ENCODE measurements at regions not wholly inside any gene's neighbourhood (a gene's known extent, or its start where the extent isn't known, plus 50 kb on each side); places are given as distances from the start of the nearest gene placed in this dataset.

GRCh38 chr6:132142768-132143167 is 191.6 kb upstream of the CCN2 start:
- POLR2A ChIA-PET (ENCODE audit: partially characterized antibody) = no interaction called here

GRCh38 chr6:132142308-132142707 is 191.1 kb upstream of the CCN2 start:
- Mint-ChIP-seq H3K36me3 (no peaks in the 10 kb centered on the region), H3K27me3 (peaks cover 0 to 2% of the 10 kb centered on the region in 2 donors), H3K27ac (no peak overlapping the region), H3K4me3 (no peak overlapping the region), H3K4me1 (no peaks in the 10 kb centered on the region), H3K9me3 (peaks cover 0 to 2% (median 0%) of the 10 kb centered on the region in 8 donors)
- CTCF ChIA-PET (ENCODE audit: partially characterized antibody) = no interaction called here
- DNase-seq = no peak
- no peak overlapping the region for H3K4me3 ChIP-seq (ENCODE audit: low read length in 2 of 2)
- H3K27ac ChIP-seq (ENCODE audit: low read depth, low read length) = no peak overlapping the region
- no peaks in the 10 kb centered on the region for H3K36me3 ChIP-seq (ENCODE audit: insufficient read depth, low read length)
- intact Hi-C loops (cut with micrococcal nuclease) = no loop called here
- no peaks in the 10 kb centered on the region for H3K27me3 ChIP-seq (ENCODE audit: insufficient read depth, low read length)
- no peaks in the 10 kb centered on the region for H3K9me3 ChIP-seq (ENCODE audit: control insufficient read depth in 1 of 2, low read length in 2 of 2)
- POLR2A ChIA-PET (ENCODE audit: partially characterized antibody) = no interaction called here
- no peaks in the 10 kb centered on the region for H3K4me1 ChIP-seq (ENCODE audit: insufficient read depth, low read length)

More at GRCh38 chr6:132142768-132143167, 191.6 kb upstream of the CCN2 start:
- Histone ChIP-seq H3K9me3 (ENCODE audit: control insufficient read depth in 1 of 2, low read length in 2 of 2) (no peaks in the 10 kb centered on the region), H3K27ac (ENCODE audit: low read depth, low read length) (no peak overlapping the region), H3K4me1 (ENCODE audit: insufficient read depth, low read length) (no peaks in the 10 kb centered on the region), H3K27me3 (ENCODE audit: insufficient read depth, low read length) (no peaks in the 10 kb centered on the region), H3K36me3 (ENCODE audit: insufficient read depth, low read length) (no peaks in the 10 kb centered on the region), H3K4me3 (ENCODE audit: low read length in 2 of 2) (no peak overlapping the region)
- Mint-ChIP-seq H3K4me1 (no peaks in the 10 kb centered on the region), H3K27ac (no peak overlapping the region), H3K4me3 (no peak overlapping the region), H3K9me3 (peaks cover 0 to 2% (median 0%) of the 10 kb centered on the region in 8 donors), H3K36me3 (no peaks in the 10 kb centered on the region), H3K27me3 (peaks cover 0 to 2% of the 10 kb centered on the region in 2 donors)
- intact Hi-C loops (cut with micrococcal nuclease) = no loop called here
- no peak for DNase-seq
- CTCF ChIA-PET (ENCODE audit: partially characterized antibody) = no interaction called here

GRCh38 chr6:132140189-132140588 is 189.0 kb upstream of the CCN2 start:
- peaks cover 0 to 2% (median 0%) of the 10 kb centered on the region in 8 donors for H3K9me3 Mint-ChIP-seq
- Histone ChIP-seq H3K36me3 (ENCODE audit: insufficient read depth, low read length) (no peaks in the 10 kb centered on the region), H3K4me1 (ENCODE audit: insufficient read depth, low read length) (no peaks in the 10 kb centered on the region), H3K4me3 (ENCODE audit: low read length in 2 of 2) (no peak overlapping the region), H3K27ac (ENCODE audit: low read depth, low read length) (no peak overlapping the region), H3K27me3 (ENCODE audit: insufficient read depth, low read length) (no peaks in the 10 kb centered on the region), H3K9me3 (ENCODE audit: control insufficient read depth in 1 of 2, low read length in 2 of 2) (no peaks in the 10 kb centered on the region)
- no peaks in the 10 kb centered on the region for H3K4me1 Mint-ChIP-seq
- peaks cover 0 to 2% of the 10 kb centered on the region in 2 donors for H3K27me3 Mint-ChIP-seq
- no peak overlapping the region for H3K4me3 Mint-ChIP-seq
- no peak for DNase-seq
- ChIA-PET POLR2A (ENCODE audit: partially characterized antibody) (no interaction called here), CTCF (ENCODE audit: partially characterized antibody) (no interaction called here)
- intact Hi-C loops (cut with micrococcal nuclease) = no loop called here
- H3K27ac Mint-ChIP-seq = no peak overlapping the region
- H3K36me3 Mint-ChIP-seq = no peaks in the 10 kb centered on the region

GRCh38 chr6:132139611-132140010 is 188.4 kb upstream of the CCN2 start:
- peaks cover 0 to 2% of the 10 kb centered on the region in 2 donors for H3K27me3 Mint-ChIP-seq
- H3K4me1 ChIP-seq (ENCODE audit: insufficient read depth, low read length) = no peaks in the 10 kb centered on the region
- POLR2A ChIA-PET (ENCODE audit: partially characterized antibody) = no interaction called here
- no peak overlapping the region for H3K4me3 Mint-ChIP-seq
- no peak for DNase-seq
- H3K4me1 Mint-ChIP-seq = no peaks in the 10 kb centered on the region
- no peak overlapping the region for H3K27ac Mint-ChIP-seq
- no peak overlapping the region for H3K27ac ChIP-seq (ENCODE audit: low read depth, low read length)
- no peak overlapping the region for H3K4me3 ChIP-seq (ENCODE audit: low read length in 2 of 2)
- intact Hi-C loops (cut with micrococcal nuclease) = no loop called here
- H3K36me3 Mint-ChIP-seq = no peaks in the 10 kb centered on the region
- H3K9me3 Mint-ChIP-seq = peaks cover 0 to 2% (median 0%) of the 10 kb centered on the region in 8 donors
- CTCF ChIA-PET (ENCODE audit: partially characterized antibody) = no interaction called here
- H3K9me3 ChIP-seq (ENCODE audit: control insufficient read depth in 1 of 2, low read length in 2 of 2) = no peaks in the 10 kb centered on the region
- H3K27me3 ChIP-seq (ENCODE audit: insufficient read depth, low read length) = no peaks in the 10 kb centered on the region
- H3K36me3 ChIP-seq (ENCODE audit: insufficient read depth, low read length) = no peaks in the 10 kb centered on the region

- DNase-seq = no peak
- no peak overlapping the region for H3K27ac Mint-ChIP-seq
- H3K36me3 Mint-ChIP-seq = no peaks in the 10 kb centered on the region
- Histone ChIP-seq H3K9me3 (ENCODE audit: control insufficient read depth in 1 of 2, low read length in 2 of 2) (no peaks in the 10 kb centered on the region), H3K27ac (ENCODE audit: low read depth, low read length) (no peak overlapping the region), H3K4me3 (ENCODE audit: low read length in 2 of 2) (no peak overlapping the region), H3K4me1 (ENCODE audit: insufficient read depth, low read length) (no peaks in the 10 kb centered on the region), H3K27me3 (ENCODE audit: insufficient read depth, low read length) (no peaks in the 10 kb centered on the region), H3K36me3 (ENCODE audit: insufficient read depth, low read length) (no peaks in the 10 kb centered on the region)
- H3K9me3 Mint-ChIP-seq = peaks cover 0 to 2% (median 0%) of the 10 kb centered on the region in 8 donors
- H3K4me1 Mint-ChIP-seq = no peaks in the 10 kb centered on the region
- peaks cover 0 to 2% of the 10 kb centered on the region in 2 donors for H3K27me3 Mint-ChIP-seq
- intact Hi-C loops (cut with micrococcal nuclease) = no loop called here
- POLR2A ChIA-PET (ENCODE audit: partially characterized antibody) = no interaction called here
- CTCF ChIA-PET (ENCODE audit: partially characterized antibody) = no interaction called here
- H3K4me3 Mint-ChIP-seq = no peak overlapping the region
These were observed 185.8 kb upstream of the CCN2 start for GRCh38 chr6:132136981-132137380.

GRCh38 chr6:132135409-132135808 is 184.2 kb upstream of the CCN2 start:
- H3K9me3 ChIP-seq (ENCODE audit: control insufficient read depth in 1 of 2, low read length in 2 of 2) = no peaks in the 10 kb centered on the region
- Mint-ChIP-seq H3K27ac (no peak overlapping the region), H3K4me1 (no peaks in the 10 kb centered on the region), H3K9me3 (peaks cover 0 to 4% (median 0%) of the 10 kb centered on the region in 8 donors), H3K27me3 (peaks cover 0 to 4% of the 10 kb centered on the region in 2 donors), H3K4me3 (no peak overlapping the region), H3K36me3 (no peaks in the 10 kb centered on the region)
- intact Hi-C loops (cut with micrococcal nuclease) = no loop called here
- no peaks in the 10 kb centered on the region for H3K4me1 ChIP-seq (ENCODE audit: insufficient read depth, low read length)
- ChIA-PET POLR2A (ENCODE audit: partially characterized antibody) (no interaction called here), CTCF (ENCODE audit: partially characterized antibody) (no interaction called here)
- no peaks in the 10 kb centered on the region for H3K36me3 ChIP-seq (ENCODE audit: insufficient read depth, low read length)
- H3K4me3 ChIP-seq (ENCODE audit: low read length in 2 of 2) = no peak overlapping the region
- no peaks in the 10 kb centered on the region for H3K27me3 ChIP-seq (ENCODE audit: insufficient read depth, low read length)
- H3K27ac ChIP-seq (ENCODE audit: low read depth, low read length) = no peak overlapping the region
- no peak for DNase-seq

- intact Hi-C loops (cut with micrococcal nuclease) = no loop called here
- Mint-ChIP-seq H3K36me3 (no peaks in the 10 kb centered on the region), H3K27me3 (peaks cover 0 to 2% of the 10 kb centered on the region in 2 donors), H3K9me3 (peaks cover 0 to 4% (median 0%) of the 10 kb centered on the region in 8 donors), H3K4me3 (no peak overlapping the region), H3K4me1 (no peaks in the 10 kb centered on the region), H3K27ac (no peak overlapping the region)
- ChIA-PET CTCF (ENCODE audit: partially characterized antibody) (no interaction called here), POLR2A (ENCODE audit: partially characterized antibody) (no interaction called here)
- no peaks in the 10 kb centered on the region for H3K9me3 ChIP-seq (ENCODE audit: control insufficient read depth in 1 of 2, low read length in 2 of 2)
- no peak overlapping the region for H3K4me3 ChIP-seq (ENCODE audit: low read length in 2 of 2)
- no peaks in the 10 kb centered on the region for H3K27me3 ChIP-seq (ENCODE audit: insufficient read depth, low read length)
- no peaks in the 10 kb centered on the region for H3K36me3 ChIP-seq (ENCODE audit: insufficient read depth, low read length)
- H3K27ac ChIP-seq (ENCODE audit: low read depth, low read length) = no peak overlapping the region
- H3K4me1 ChIP-seq (ENCODE audit: insufficient read depth, low read length) = no peaks in the 10 kb centered on the region
- no peak for DNase-seq
These were observed 182.7 kb upstream of the CCN2 start for GRCh38 chr6:132133736-132134445.

Data from CD4-positive, alpha-beta memory T cell (primary cell).